ENCODE measurements at regions not wholly inside any gene's neighbourhood (a gene's known extent, or its start where the extent isn't known, plus 50 kb on each side); places are given as distances from the start of the nearest gene placed in this dataset.

- ATAC-seq (ENCODE audit: poor library complexity) (no peak), DNase-seq (no peak)
- no peaks in the 10 kb centered on the region for H3K27me3 ChIP-seq (ENCODE audit: control insufficient read depth in 1 of 2, insufficient read depth in 2 of 2, low read length in 2 of 2)
- H3K27ac ChIP-seq (ENCODE audit: low read depth in 1 of 2, low read length in 2 of 2): no peak overlapping the region
- H3K9me3 ChIP-seq (ENCODE audit: control insufficient read depth in 1 of 2, insufficient read depth in 1 of 2, low read length in 2 of 2): no peaks in the 10 kb centered on the region
- CTCF ChIA-PET: no interaction called here
- intact Hi-C loops (cut with DNase I, micrococcal nuclease): no loop called here
- no peaks in the 10 kb centered on the region for H3K4me1 Mint-ChIP-seq (ENCODE audit: low read depth)
- H3K4me3 Mint-ChIP-seq: no peak overlapping the region
- H3K4me3 ChIP-seq (ENCODE audit: low read length): no peak overlapping the region
- no peak overlapping the region for H3K27ac Mint-ChIP-seq
- no peaks in the 10 kb centered on the region for H3K36me3 ChIP-seq (ENCODE audit: insufficient read depth, low read length)
- no peaks in the 10 kb centered on the region for H3K9me3 Mint-ChIP-seq
- peaks cover 62% of the 10 kb centered on the region for H3K27me3 Mint-ChIP-seq
- TF ChIP-seq, protein P1, sequence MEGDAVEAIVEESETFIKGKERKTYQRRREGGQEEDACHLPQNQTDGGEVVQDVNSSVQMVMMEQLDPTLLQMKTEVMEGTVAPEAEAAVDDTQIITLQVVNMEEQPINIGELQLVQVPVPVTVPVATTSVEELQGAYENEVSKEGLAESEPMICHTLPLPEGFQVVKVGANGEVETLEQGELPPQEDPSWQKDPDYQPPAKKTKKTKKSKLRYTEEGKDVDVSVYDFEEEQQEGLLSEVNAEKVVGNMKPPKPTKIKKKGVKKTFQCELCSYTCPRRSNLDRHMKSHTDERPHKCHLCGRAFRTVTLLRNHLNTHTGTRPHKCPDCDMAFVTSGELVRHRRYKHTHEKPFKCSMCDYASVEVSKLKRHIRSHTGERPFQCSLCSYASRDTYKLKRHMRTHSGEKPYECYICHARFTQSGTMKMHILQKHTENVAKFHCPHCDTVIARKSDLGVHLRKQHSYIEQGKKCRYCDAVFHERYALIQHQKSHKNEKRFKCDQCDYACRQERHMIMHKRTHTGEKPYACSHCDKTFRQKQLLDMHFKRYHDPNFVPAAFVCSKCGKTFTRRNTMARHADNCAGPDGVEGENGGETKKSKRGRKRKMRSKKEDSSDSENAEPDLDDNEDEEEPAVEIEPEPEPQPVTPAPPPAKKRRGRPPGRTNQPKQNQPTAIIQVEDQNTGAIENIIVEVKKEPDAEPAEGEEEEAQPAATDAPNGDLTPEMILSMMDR (IDR thresholded peaks at IDR 0.05): no peak
- no peaks in the 10 kb centered on the region for H3K36me3 Mint-ChIP-seq (ENCODE audit: low read depth)
- no peaks in the 10 kb centered on the region for H3K4me1 ChIP-seq (ENCODE audit: insufficient read depth, low read length)
- POLR2A ChIA-PET: no interaction called here
These were observed 55.1 kb upstream of the CCDC112 start for GRCh38 chr5:115351356-115352195.

GRCh38 chr5:115350894-115351293 is 54.4 kb upstream of the CCDC112 start:
- TF ChIP-seq, protein P1 (IDR thresholded peaks at IDR 0.05): no peak
- intact Hi-C loops (cut with DNase I, micrococcal nuclease): no loop called here
- Histone ChIP-seq H3K9me3 (ENCODE audit: control insufficient read depth in 1 of 2, insufficient read depth in 1 of 2, low read length in 2 of 2) (no peaks in the 10 kb centered on the region), H3K4me3 (ENCODE audit: low read length) (no peak overlapping the region), H3K36me3 (ENCODE audit: insufficient read depth, low read length) (no peaks in the 10 kb centered on the region), H3K4me1 (ENCODE audit: insufficient read depth, low read length) (no peaks in the 10 kb centered on the region), H3K27ac (ENCODE audit: low read depth in 1 of 2, low read length in 2 of 2) (no peak overlapping the region), H3K27me3 (ENCODE audit: control insufficient read depth in 1 of 2, insufficient read depth in 2 of 2, low read length in 2 of 2) (no peaks in the 10 kb centered on the region)
- ATAC-seq (ENCODE audit: poor library complexity): no peak
- Mint-ChIP-seq H3K27ac (no peak overlapping the region), H3K36me3 (ENCODE audit: low read depth) (no peaks in the 10 kb centered on the region), H3K27me3 (peaks cover 65% of the 10 kb centered on the region), H3K4me3 (no peak overlapping the region), H3K9me3 (no peaks in the 10 kb centered on the region), H3K4me1 (ENCODE audit: low read depth) (no peaks in the 10 kb centered on the region)
- CTCF ChIA-PET: no interaction called here
- DNase-seq: no peak
- POLR2A ChIA-PET: no interaction called here

DNA sequence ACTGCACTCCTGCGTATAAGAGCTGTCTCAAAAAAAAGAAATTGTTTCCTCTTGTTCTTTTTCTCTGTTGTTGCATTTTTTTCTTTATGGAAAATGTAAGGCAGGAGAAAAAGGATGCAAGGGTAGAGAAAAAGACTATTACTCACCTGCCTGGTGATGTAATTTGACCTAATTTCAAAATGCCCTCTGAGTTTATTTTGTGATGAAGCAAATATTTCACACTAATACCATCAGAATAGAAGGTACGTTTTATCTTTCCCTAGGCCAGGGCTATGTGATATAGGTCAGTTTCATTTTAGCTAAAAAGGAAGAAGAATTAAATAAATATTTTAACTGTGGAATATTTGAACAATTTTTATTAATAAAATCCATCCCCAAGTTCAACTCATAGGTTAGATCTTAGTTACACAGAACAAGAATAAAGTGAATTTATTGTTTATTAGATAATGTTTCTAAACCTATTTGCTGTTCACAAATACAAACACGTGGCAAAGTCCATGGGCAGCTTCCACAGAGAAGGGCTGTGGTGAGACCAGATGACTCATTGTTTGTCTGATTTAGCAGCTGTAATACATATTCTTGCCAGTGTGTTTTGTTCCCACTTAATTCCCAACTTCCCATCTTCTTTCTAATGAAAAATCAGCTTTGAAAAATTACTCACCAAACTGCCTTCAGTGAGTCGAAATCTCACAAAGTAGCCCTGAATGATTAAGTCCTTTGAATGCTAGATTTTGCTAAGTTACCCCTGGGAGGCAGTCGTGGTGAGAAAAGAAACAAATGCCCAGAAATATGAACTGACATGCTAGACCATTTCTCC is 52.8 kb upstream of the CCDC112 start:
- Histone ChIP-seq H3K9me3 (ENCODE audit: control insufficient read depth in 1 of 2, insufficient read depth in 1 of 2, low read length in 2 of 2) (no peaks in the 10 kb centered on the region), H3K27me3 (ENCODE audit: control insufficient read depth in 1 of 2, insufficient read depth in 2 of 2, low read length in 2 of 2) (no peaks in the 10 kb centered on the region), H3K27ac (ENCODE audit: low read depth in 1 of 2, low read length in 2 of 2) (no peak overlapping the region), H3K4me3 (ENCODE audit: low read length) (no peak overlapping the region), H3K36me3 (ENCODE audit: insufficient read depth, low read length) (no peaks in the 10 kb centered on the region), H3K4me1 (ENCODE audit: insufficient read depth, low read length) (no peaks in the 10 kb centered on the region)
- ChIA-PET POLR2A (no interaction called here), CTCF (no interaction called here)
- no peak overlapping the region for H3K4me3 Mint-ChIP-seq
- no peaks in the 10 kb centered on the region for H3K4me1 Mint-ChIP-seq (ENCODE audit: low read depth)
- no peak for ATAC-seq (ENCODE audit: poor library complexity)
- TF ChIP-seq, protein P1 (IDR thresholded peaks at IDR 0.05): no peak
- no peaks in the 10 kb centered on the region for H3K9me3 Mint-ChIP-seq
- no peaks in the 10 kb centered on the region for H3K36me3 Mint-ChIP-seq (ENCODE audit: low read depth)
- intact Hi-C loops (cut with DNase I, micrococcal nuclease): no loop called here
- H3K27me3 Mint-ChIP-seq: peaks cover 54% of the 10 kb centered on the region
- H3K27ac Mint-ChIP-seq: no peak overlapping the region
- DNase-seq: no peak
